ENCODE measurements at regions not wholly inside any gene's neighbourhood (a gene's known extent, or its start where the extent isn't known, plus 50 kb on each side); places are given as distances from the start of the nearest gene placed in this dataset.

- no peak for DNase-seq (ENCODE audit: low read depth, low spot score)
- no peak overlapping the region for H3K27ac ChIP-seq (ENCODE audit: low read length)
- ATAC-seq: no peak
- no peaks in the 10 kb centered on the region for H3K9me3 ChIP-seq (ENCODE audit: control insufficient read depth, insufficient read depth, low read depth, low read length)
- POLR2A ChIA-PET: no interaction called here
- 0 out of 2 replicates have a peak, but pooled peaks cover 2% of the 10 kb centered on the region for H3K27me3 ChIP-seq (ENCODE audit: control insufficient read depth, insufficient read depth, low read length)
- no peak overlapping the region for H3K4me3 ChIP-seq (ENCODE audit: low read depth in 2 of 2, low read length in 2 of 2)
- no peaks in the 10 kb centered on the region for H3K36me3 ChIP-seq (ENCODE audit: control insufficient read depth, insufficient read depth, low read length)
- intact Hi-C loops (cut with micrococcal nuclease; ENCODE audit: unreplicated experiment) (no loop called here), in situ Hi-C loops (cut with HindIII; ENCODE audit: low pct_unique_long_range_greater_than_20kb, low sequenced_read_pairs) (no loop called here)
- TF ChIP-seq POLR2AphosphoS5 (IDR thresholded peaks at IDR 0.05; ENCODE audit: low read depth, low read length) (no peak), TCF7L2 (IDR thresholded peaks at IDR 0.05; ENCODE audit: low read depth, low read length) (no peak), SIN3A (IDR thresholded peaks at IDR 0.05; ENCODE audit: borderline replicate concordance, insufficient read depth, low read depth, low read length) (no peak), CTCF (IDR thresholded peaks at IDR 0.05) (no peak)
- TF ChIP-seq, protein P1, sequence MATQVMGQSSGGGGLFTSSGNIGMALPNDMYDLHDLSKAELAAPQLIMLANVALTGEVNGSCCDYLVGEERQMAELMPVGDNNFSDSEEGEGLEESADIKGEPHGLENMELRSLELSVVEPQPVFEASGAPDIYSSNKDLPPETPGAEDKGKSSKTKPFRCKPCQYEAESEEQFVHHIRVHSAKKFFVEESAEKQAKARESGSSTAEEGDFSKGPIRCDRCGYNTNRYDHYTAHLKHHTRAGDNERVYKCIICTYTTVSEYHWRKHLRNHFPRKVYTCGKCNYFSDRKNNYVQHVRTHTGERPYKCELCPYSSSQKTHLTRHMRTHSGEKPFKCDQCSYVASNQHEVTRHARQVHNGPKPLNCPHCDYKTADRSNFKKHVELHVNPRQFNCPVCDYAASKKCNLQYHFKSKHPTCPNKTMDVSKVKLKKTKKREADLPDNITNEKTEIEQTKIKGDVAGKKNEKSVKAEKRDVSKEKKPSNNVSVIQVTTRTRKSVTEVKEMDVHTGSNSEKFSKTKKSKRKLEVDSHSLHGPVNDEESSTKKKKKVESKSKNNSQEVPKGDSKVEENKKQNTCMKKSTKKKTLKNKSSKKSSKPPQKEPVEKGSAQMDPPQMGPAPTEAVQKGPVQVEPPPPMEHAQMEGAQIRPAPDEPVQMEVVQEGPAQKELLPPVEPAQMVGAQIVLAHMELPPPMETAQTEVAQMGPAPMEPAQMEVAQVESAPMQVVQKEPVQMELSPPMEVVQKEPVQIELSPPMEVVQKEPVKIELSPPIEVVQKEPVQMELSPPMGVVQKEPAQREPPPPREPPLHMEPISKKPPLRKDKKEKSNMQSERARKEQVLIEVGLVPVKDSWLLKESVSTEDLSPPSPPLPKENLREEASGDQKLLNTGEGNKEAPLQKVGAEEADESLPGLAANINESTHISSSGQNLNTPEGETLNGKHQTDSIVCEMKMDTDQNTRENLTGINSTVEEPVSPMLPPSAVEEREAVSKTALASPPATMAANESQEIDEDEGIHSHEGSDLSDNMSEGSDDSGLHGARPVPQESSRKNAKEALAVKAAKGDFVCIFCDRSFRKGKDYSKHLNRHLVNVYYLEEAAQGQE (IDR thresholded peaks at IDR 0.05; ENCODE audit: insufficient read depth in 1 of 2, low read depth in 2 of 2, low read length in 1 of 2): no peak
- no peaks in the 10 kb centered on the region for H3K4me1 ChIP-seq (ENCODE audit: control insufficient read depth, insufficient read depth, low read length)
- CTCF ChIA-PET: no interaction called here
- BruUV-seq (replicated peaks): no TSS peak
These were observed 197.2 kb upstream of the HNRNPA3 start for GRCh38 chr2:177015356-177015923.

GRCh38 chr2:177020524-177021119, 192.0 kb upstream of the HNRNPA3 start:
- no peaks in the 10 kb centered on the region for H3K9me3 ChIP-seq (ENCODE audit: control insufficient read depth, insufficient read depth, low read depth, low read length)
- intact Hi-C loops (cut with micrococcal nuclease; ENCODE audit: unreplicated experiment): no loop called here
- DNase-seq (ENCODE audit: low read depth, low spot score) (no peak), ATAC-seq (no peak)
- BruUV-seq (replicated peaks): no TSS peak
- POLR2A ChIA-PET: no interaction called here
- H3K27ac ChIP-seq (ENCODE audit: low read length): no peak overlapping the region
- H3K4me1 ChIP-seq (ENCODE audit: control insufficient read depth, insufficient read depth, low read length): no peaks in the 10 kb centered on the region
- no peaks in the 10 kb centered on the region for H3K36me3 ChIP-seq (ENCODE audit: control insufficient read depth, insufficient read depth, low read length)
- H3K4me3 ChIP-seq (ENCODE audit: low read depth in 2 of 2, low read length in 2 of 2): no peak overlapping the region
- no peak for TF ChIP-seq SIN3A (IDR thresholded peaks at IDR 0.05; ENCODE audit: borderline replicate concordance, insufficient read depth, low read depth, low read length)
- TF ChIP-seq, protein P1 (IDR thresholded peaks at IDR 0.05; ENCODE audit: insufficient read depth in 1 of 2, low read depth in 2 of 2, low read length in 1 of 2): no peak
- CTCF ChIA-PET: no interaction called here
- H3K27me3 ChIP-seq (ENCODE audit: control insufficient read depth, insufficient read depth, low read length): no peaks in the 10 kb centered on the region; the same call in none of the 2 replicates
- in situ Hi-C loops (cut with HindIII; ENCODE audit: low pct_unique_long_range_greater_than_20kb, low sequenced_read_pairs): no loop called here
